Tibial nerve (tissue), 4 donors: ENCODE measurements at regions not wholly inside any gene's neighbourhood (a gene's known extent, or its start where the extent isn't known, plus 50 kb on each side); places are given as distances from the start of the nearest gene placed in this dataset.

Experiments
- CTCF ChIP-seq, 5 experiments: fragments of 200-600 bp in 3 of 5; fragments of 450-650 bp in 2 of 5; sonication (generic) in 3 of 5; IDR thresholded peaks; one replicate each; pipeline ENCODE4 v1.5.1; 2016 to 2019; ENCODE audit warnings: antibody characterized with exemption in 5 of 5, mild to moderate bottlenecking in 3 of 5, moderate library complexity in 2 of 5
- EP300 ChIP-seq, 2 donors: sonication (generic); formaldehyde crosslinking; IDR thresholded peaks; one replicate each; pipeline ENCODE4 v1.6.1; 2017; ENCODE audit warnings: antibody characterized with exemption in 2 of 2, mild to moderate bottlenecking in 1 of 2
- POLR2A ChIP-seq, 2 donors: fragments of 450-650 bp; IDR thresholded peaks; one replicate each; pipeline ENCODE4 v1.6.1; 2017; ENCODE audit warnings: antibody characterized with exemption in 2 of 2, mild to moderate bottlenecking in 2 of 2, moderate library complexity in 2 of 2

- no peak for TF ChIP-seq CTCF (IDR thresholded peaks at IDR 0.05)
- no peak for TF ChIP-seq EP300 (IDR thresholded peaks at IDR 0.05)
- no peak for TF ChIP-seq POLR2A (IDR thresholded peaks at IDR 0.05)
Measured at GRCh38 chr1:14167884-14168283, 430.6 kb upstream of the KAZN start.
